ENCODE measurements at regions not wholly inside any gene's neighbourhood (a gene's known extent, or its start where the extent isn't known, plus 50 kb on each side); places are given as distances from the start of the nearest gene placed in this dataset.

DNA sequence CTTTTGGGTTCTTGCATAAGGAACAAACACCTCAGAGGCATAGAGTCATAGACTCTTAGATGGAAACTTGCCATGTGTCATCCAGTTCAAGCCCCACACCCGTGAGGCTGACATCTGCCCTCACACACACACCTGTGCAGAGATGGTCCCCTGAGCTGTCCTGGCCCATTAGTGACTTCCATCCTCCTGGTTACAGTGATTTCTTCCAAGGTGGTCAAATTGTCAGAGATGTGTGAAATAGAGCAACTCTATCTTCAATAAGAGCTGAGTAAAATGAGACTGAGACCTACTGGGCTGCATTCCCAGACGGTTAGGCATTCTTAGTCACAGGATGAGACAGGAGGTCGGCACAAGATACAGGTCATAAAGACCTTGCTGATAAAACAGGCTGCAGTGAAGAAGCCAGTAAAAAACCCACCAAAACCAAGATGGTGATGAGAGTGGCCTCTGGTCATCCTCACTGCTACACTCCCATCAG, 342.2 kb upstream of the TNRC6C start:
- Histone ChIP-seq H3K4ac (replicated peaks; ENCODE audit: insufficient read length, low read depth, low read length) (no peak overlapping the region), H4K91ac (replicated peaks; ENCODE audit: insufficient read length, low read length) (no peak overlapping the region), H3K79me1 (ENCODE audit: low read depth, low read length) (no peaks in the 10 kb centered on the region), H3K27ac (ENCODE audit: low read depth, low read length) (no peak overlapping the region), H3K14ac (ENCODE audit: insufficient read length) (no peak overlapping the region), H2BK12ac (ENCODE audit: low read depth, low read length) (no peak overlapping the region), H3K36me3 (ENCODE audit: control insufficient read depth in 2 of 4, insufficient read depth in 4 of 4, low read length in 3 of 4) (no peaks in the 10 kb centered on the region), H3K56ac (replicated peaks; ENCODE audit: insufficient read length, low read depth, low read length) (no peak overlapping the region), H4K8ac (ENCODE audit: extremely low read depth, insufficient read depth, low read length) (no peak overlapping the region), H3K9ac (replicated peaks in 1 of 4; ENCODE audit: extremely low read depth in 1 of 4, low read depth in 3 of 4, low read length in 3 of 4) (no peak overlapping the region), H2BK5ac (ENCODE audit: low read depth, low read length) (no peak overlapping the region), H3K4me2 (ENCODE audit: insufficient read depth in 1 of 2, low read depth in 2 of 2, low read length in 2 of 2) (no peak overlapping the region), H3K23ac (ENCODE audit: insufficient read length) (no peak overlapping the region), H2AFZ (ENCODE audit: low read length) (no peak overlapping the region), H2AK5ac (ENCODE audit: low read depth, low read length) (no peak overlapping the region), H2BK120ac (replicated peaks; ENCODE audit: low read depth, low read length) (no peak overlapping the region), H4K5ac (ENCODE audit: insufficient read length, low read depth, low read length) (no peak overlapping the region), H3K27me3 (replicated peaks in 1 of 4; ENCODE audit: control insufficient read depth in 3 of 4, extremely low read depth in 1 of 4, insufficient read depth in 3 of 4, low read length in 3 of 4) (no peaks in the 10 kb centered on the region), H3K23me2 (ENCODE audit: low read depth, low read length) (no peaks in the 10 kb centered on the region), H3K79me2 (ENCODE audit: control insufficient read depth in 1 of 2, insufficient read depth in 2 of 2, low read length in 2 of 2) (no peaks in the 10 kb centered on the region), H3K4me3 (ENCODE audit: extremely low read depth in 1 of 4, insufficient read depth in 2 of 4, low read depth in 3 of 4, low read length in 4 of 4) (no peak overlapping the region), H3K9me3 (ENCODE audit: insufficient read depth in 2 of 2, low read depth in 1 of 2, low read length in 1 of 2) (peaks cover 0 to 5% of the 10 kb centered on the region in 2 experiments; a peak in 2 of 4 replicates), H3K4me1 (replicated peaks in 1 of 4; ENCODE audit: control insufficient read depth in 3 of 4, insufficient read depth in 4 of 4, low read length in 3 of 4) (peaks cover 2 to 6% (median 3%) of the 10 kb centered on the region in 4 experiments; a peak in 5 of 7 replicates), H2BK15ac (ENCODE audit: low read length) (no peak overlapping the region), H2BK20ac (ENCODE audit: low read length) (0 out of 2 replicates have a peak overlapping the region, but pooled peaks have one; percentile 61), H3K18ac (ENCODE audit: extremely low read depth, low read length) (no peak overlapping the region), H4K20me1 (replicated peaks in 1 of 2; ENCODE audit: control insufficient read depth in 1 of 2, insufficient read depth in 2 of 2, low read length in 2 of 2) (no peaks in the 10 kb centered on the region)
- FAIRE-seq (no peak), DNase-seq (ENCODE audit: low read depth in 1 of 2, low spot score in 2 of 2) (no peak)
- ChIA-PET POLR2A (ENCODE audit: partially characterized antibody) (no interaction called here), CTCF (ENCODE audit: partially characterized antibody) (interaction anchor here (0.6 to 1.3 kb wide), 3 partner anchors 20 to 276 kb away, joined by 3 to 8 read pairs (median 3); no protein-coding TSS in a partner anchor)
- TF ChIP-seq BACH1 (IDR thresholded peaks at IDR 0.05; ENCODE audit: low read length): no peak
- TF ChIP-seq ZNF274 (IDR thresholded peaks at IDR 0.05; ENCODE audit: borderline replicate concordance, extremely low read depth, low read length): no peak
- no peak for TF ChIP-seq POLR2AphosphoS5 (IDR thresholded peaks at IDR 0.05; ENCODE audit: low read depth, low read length)
- no peak for TF ChIP-seq BRCA1 (IDR thresholded peaks at IDR 0.05; ENCODE audit: low read depth, low read length)
- no peak for TF ChIP-seq CBX8 (IDR thresholded peaks at IDR 0.05; ENCODE audit: borderline replicate concordance, low read depth, low read length)
- TF ChIP-seq TAF1 (IDR thresholded peaks at IDR 0.05; ENCODE audit: low read depth, low read length): no peak
- TF ChIP-seq CREB1 (IDR thresholded peaks at IDR 0.05): no peak
- WGBS, 2 experiments (ENCODE audit: extremely low coverage in 1 of 2, insufficient coverage in 1 of 2, insufficient read length in 1 of 2, insufficient replicate concordance in 2 of 2, low coverage in 1 of 2, low lambda C conversion rate in 2 of 2, missing lambda C conversion rate in 1 of 2): 58% methylated on average over 3 of the region's 3 CpGs; no CpG with 5 or more reads in 1 of the 2 experiments
